Breast epithelium (tissue), 4 donors: ENCODE measurements at regions not wholly inside any gene's neighbourhood (a gene's known extent, or its start where the extent isn't known, plus 50 kb on each side); places are given as distances from the start of the nearest gene placed in this dataset.

Experiments used
- DNase-seq, 2 donors: peaks; one replicate each; pipeline ENCODE4 v3.0.0-alpha.2; 2019; ENCODE audit warnings: low spot score in 2 of 2
- H3K27ac ChIP-seq, 2 donors: fragments of 200-600 bp; sonication (generic) in 1 of 2; one replicate each; pipeline ENCODE4 v1.5.1; 2016 to 2019; ENCODE audit warnings: mild to moderate bottlenecking in 1 of 2
- H3K27me3 ChIP-seq, 2 donors: fragments of 200-600 bp; sonication (generic) in 1 of 2; one replicate each; pipeline versions ENCODE4 v1.5.1 to v1.6.0; 2017 to 2019; ENCODE audit warnings: control low read depth in 1 of 2, mild to moderate bottlenecking in 1 of 2
- H3K36me3 ChIP-seq: fragments of 200-600 bp; one replicate; pipeline ENCODE4 v1.5.1; 2019
- H3K4me1 ChIP-seq, 2 donors: fragments of 200-600 bp; sonication (generic); one replicate each; pipeline ENCODE4 v1.5.1; 2016 to 2019; ENCODE audit warnings: control low read depth in 1 of 2
- H3K4me3 ChIP-seq, 3 donors: fragments of 200-600 bp; sonication (generic); 1 replicate in 2 of 3; 2 replicates in 1 of 3; pipeline ENCODE4 v1.5.1; 2016 to 2019; ENCODE audit warnings: mild to moderate bottlenecking in 3 of 3, moderate library complexity in 2 of 3
- H3K9me3 ChIP-seq, 2 donors: fragments of 200-600 bp; sonication (generic) in 1 of 2; one replicate each; pipeline ENCODE4 v1.5.1; 2016 to 2019; ENCODE audit warnings: control low read depth in 1 of 2
- POLR2A ChIP-seq: fragments of 450-650 bp; IDR thresholded peaks from one replicate; pipeline ENCODE4 v1.6.1; 2016; ENCODE audit warnings: antibody characterized with exemption, mild to moderate bottlenecking, moderate library complexity
- POLR2AphosphoS5 ChIP-seq, 3 donors: sonication (generic); formaldehyde crosslinking; IDR thresholded peaks; one replicate each; pipeline ENCODE4 v1.6.1; 2017; ENCODE audit warnings: antibody characterized with exemption in 3 of 3
- intact Hi-C: fragments of 100-400 bp; cut with DNase I; formaldehyde crosslinking; loops from one replicate; pipeline ENCODE4 v1.15.1; 2023; ENCODE audit warnings: low total_unique reads
- TF ChIP-seq, protein P1 (sequence below), 3 donors: fragments of 450-650 bp; IDR thresholded peaks; one replicate each; pipeline ENCODE4 v1.5.1; 2016 to 2017; ENCODE audit warnings: antibody characterized with exemption in 3 of 3, mild to moderate bottlenecking in 3 of 3, moderate library complexity in 3 of 3

DNA sequence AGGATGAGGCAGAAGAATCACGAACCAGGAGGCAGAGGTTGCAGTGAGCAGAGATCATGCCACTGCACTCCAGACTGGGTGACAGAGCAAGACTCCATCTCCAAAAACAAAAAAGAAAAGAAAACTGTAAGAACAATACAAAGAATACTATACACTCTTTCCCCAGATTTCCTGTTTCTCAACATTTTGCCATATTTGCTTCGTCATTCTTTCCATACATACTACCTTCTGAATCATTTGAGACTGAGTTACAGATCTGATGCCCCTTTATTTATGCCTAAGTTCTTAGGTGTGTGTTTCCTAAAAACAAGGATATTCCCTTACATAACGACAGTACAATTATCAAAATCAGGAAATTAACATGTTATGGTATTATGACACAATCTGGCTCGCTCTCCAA is 168.4 kb upstream of the CELF2 start:
- intact Hi-C loops: loop anchor here (2.0 kb wide), 1 partner anchor 15 kb away; no protein-coding TSS in a partner anchor

DNA sequence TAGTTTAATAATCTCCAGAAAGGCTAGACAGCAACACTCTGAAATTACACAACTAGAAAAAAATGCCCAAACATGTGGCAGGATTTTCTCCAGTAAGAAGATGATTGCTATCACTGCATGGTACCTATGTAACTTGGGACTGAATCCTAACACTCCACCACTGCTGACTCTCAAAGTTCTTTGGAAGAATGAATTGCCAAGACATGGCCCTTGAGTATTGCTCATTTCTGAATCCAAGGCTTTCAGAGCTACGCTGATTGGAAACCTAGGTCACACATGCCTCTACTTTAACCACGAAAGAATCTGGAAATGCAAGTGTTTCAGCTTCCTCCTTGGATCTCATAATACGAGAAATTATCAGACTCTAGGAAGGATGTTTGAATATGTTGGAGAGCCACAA is 167.5 kb upstream of the CELF2 start:
- intact Hi-C loops: no loop called here
- no peak overlapping the region for H3K4me3 ChIP-seq

More for the DNA sequence above, 168.4 kb upstream of the CELF2 start:
- no peak overlapping the region for H3K27ac ChIP-seq
- no peak for DNase-seq
- no peaks in the 10 kb centered on the region for H3K9me3 ChIP-seq
- no peaks in the 10 kb centered on the region for H3K27me3 ChIP-seq
- H3K4me1 ChIP-seq: no peaks in the 10 kb centered on the region
- TF ChIP-seq, protein P1, sequence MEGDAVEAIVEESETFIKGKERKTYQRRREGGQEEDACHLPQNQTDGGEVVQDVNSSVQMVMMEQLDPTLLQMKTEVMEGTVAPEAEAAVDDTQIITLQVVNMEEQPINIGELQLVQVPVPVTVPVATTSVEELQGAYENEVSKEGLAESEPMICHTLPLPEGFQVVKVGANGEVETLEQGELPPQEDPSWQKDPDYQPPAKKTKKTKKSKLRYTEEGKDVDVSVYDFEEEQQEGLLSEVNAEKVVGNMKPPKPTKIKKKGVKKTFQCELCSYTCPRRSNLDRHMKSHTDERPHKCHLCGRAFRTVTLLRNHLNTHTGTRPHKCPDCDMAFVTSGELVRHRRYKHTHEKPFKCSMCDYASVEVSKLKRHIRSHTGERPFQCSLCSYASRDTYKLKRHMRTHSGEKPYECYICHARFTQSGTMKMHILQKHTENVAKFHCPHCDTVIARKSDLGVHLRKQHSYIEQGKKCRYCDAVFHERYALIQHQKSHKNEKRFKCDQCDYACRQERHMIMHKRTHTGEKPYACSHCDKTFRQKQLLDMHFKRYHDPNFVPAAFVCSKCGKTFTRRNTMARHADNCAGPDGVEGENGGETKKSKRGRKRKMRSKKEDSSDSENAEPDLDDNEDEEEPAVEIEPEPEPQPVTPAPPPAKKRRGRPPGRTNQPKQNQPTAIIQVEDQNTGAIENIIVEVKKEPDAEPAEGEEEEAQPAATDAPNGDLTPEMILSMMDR (IDR thresholded peaks at IDR 0.05): no peak
- TF ChIP-seq POLR2A (no peak), POLR2AphosphoS5 (IDR thresholded peaks at IDR 0.05) (no peak)
- no peaks in the 10 kb centered on the region for H3K36me3 ChIP-seq
- no peak overlapping the region for H3K4me3 ChIP-seq

DNA sequence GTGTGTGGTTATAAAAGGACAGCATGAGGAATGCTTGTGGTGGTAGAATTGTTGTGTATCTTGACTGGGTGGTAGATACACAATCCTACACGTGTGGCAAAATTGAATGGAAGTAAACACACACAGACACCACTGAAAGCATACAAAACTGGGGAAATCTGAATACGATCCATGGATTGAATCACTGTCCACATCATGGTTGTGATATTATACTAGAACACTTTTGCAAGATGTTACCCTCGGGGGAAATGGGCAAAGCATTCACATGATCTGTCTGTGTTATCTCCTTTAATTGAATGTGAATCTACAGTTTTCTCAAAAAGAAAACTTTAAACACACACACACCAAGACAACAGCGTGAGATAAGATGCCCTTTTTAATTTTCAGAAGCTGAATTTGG is 165.2 kb upstream of the CELF2 start:
- Histone ChIP-seq H3K27ac (no peak overlapping the region), H3K9me3 (no peaks in the 10 kb centered on the region), H3K27me3 (no peaks in the 10 kb centered on the region), H3K36me3 (no peaks in the 10 kb centered on the region), H3K4me1 (no peaks in the 10 kb centered on the region), H3K4me3 (no peak overlapping the region)
- intact Hi-C loops: no loop called here
- TF ChIP-seq POLR2A (no peak), POLR2AphosphoS5 (IDR thresholded peaks at IDR 0.05) (no peak)
- TF ChIP-seq, protein P1 (IDR thresholded peaks at IDR 0.05): no peak
- no peak for DNase-seq

More for the DNA sequence above, 167.5 kb upstream of the CELF2 start:
- Histone ChIP-seq H3K4me1 (no peaks in the 10 kb centered on the region), H3K36me3 (no peaks in the 10 kb centered on the region), H3K27me3 (no peaks in the 10 kb centered on the region), H3K9me3 (no peaks in the 10 kb centered on the region), H3K27ac (peak overlapping the region; percentile 16 to 27)
- no peak for TF ChIP-seq POLR2AphosphoS5 (IDR thresholded peaks at IDR 0.05)
- TF ChIP-seq, protein P1 (IDR thresholded peaks at IDR 0.05): no peak
- TF ChIP-seq POLR2A: no peak
- no peak for DNase-seq

DNA sequence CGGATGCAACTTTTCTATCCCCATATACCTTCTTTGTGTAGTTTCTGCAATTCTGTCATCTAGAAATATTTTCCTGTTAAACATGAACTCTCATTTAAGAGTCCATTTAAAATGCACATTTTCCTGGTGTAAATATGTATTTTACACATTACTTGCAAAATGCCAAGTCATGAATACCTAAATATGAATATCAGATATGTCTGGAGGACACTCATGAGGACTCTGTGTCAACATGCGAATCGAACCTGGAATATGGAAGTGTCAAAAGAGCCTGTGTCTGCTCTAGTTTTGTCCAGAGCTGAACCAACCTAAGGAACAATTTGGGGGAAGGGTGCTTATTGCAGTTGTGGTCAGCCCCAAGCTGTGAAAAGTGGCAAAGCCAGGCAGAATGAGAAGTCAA is 163.7 kb upstream of the CELF2 start:
- DNase-seq: no peak
- H3K9me3 ChIP-seq: no peaks in the 10 kb centered on the region
- no peaks in the 10 kb centered on the region for H3K4me1 ChIP-seq
- no peak overlapping the region for H3K4me3 ChIP-seq
- no peaks in the 10 kb centered on the region for H3K27me3 ChIP-seq
- no peak overlapping the region for H3K27ac ChIP-seq
- H3K36me3 ChIP-seq: no peaks in the 10 kb centered on the region
- TF ChIP-seq POLR2A (no peak), POLR2AphosphoS5 (IDR thresholded peaks at IDR 0.05) (no peak)
- TF ChIP-seq, protein P1 (IDR thresholded peaks at IDR 0.05): no peak
- intact Hi-C loops: no loop called here

DNA sequence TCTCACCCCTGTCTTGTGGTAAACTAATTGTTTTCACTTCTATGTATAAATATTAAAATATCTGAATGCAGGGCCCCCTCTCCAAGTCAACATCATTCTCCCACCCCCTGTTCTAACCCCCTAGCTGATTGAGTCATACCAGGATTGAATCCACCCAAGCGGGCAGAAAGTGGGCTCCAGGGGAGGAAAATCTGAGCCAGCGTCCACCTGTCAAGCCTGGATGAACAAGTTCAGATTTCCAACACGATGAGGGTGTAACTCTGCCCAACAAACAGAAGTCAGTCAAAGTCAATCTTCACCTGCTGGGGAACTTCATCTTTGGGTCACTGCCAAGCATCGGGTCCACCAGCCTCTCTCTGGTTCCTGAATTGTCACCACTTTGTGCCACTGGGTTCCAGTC is 162.9 kb upstream of the CELF2 start:
- Histone ChIP-seq H3K27ac (no peak overlapping the region), H3K4me1 (no peaks in the 10 kb centered on the region), H3K27me3 (no peaks in the 10 kb centered on the region), H3K36me3 (no peaks in the 10 kb centered on the region), H3K4me3 (no peak overlapping the region), H3K9me3 (no peaks in the 10 kb centered on the region)
- intact Hi-C loops: no loop called here
- TF ChIP-seq, protein P1 (IDR thresholded peaks at IDR 0.05): no peak
- TF ChIP-seq POLR2A (no peak), POLR2AphosphoS5 (IDR thresholded peaks at IDR 0.05) (no peak)
- no peak for DNase-seq
